H1 (cell line): ENCODE measurements at regions not wholly inside any gene's neighbourhood (a gene's known extent, or its start where the extent isn't known, plus 50 kb on each side); places are given as distances from the start of the nearest gene placed in this dataset.

Source experiments
- CBX5 ChIP-seq: fragments of 300-800, 300-1000 bp; sonication (generic); IDR thresholded peaks from 2 replicates; pipeline ENCODE4 v1.7.1; 2016; ENCODE audit warnings: antibody characterized with exemption, low read length, low read depth
- CREB1 ChIP-seq: IDR thresholded peaks from 2 replicates; pipeline ENCODE4 v1.6.1; 2012; ENCODE audit warnings: inconsistent platforms
- NRF1 ChIP-seq: IDR thresholded peaks from 2 replicates; pipeline ENCODE4 v1.6.1; 2011; ENCODE audit warnings: mild to moderate bottlenecking, low read depth, low read length, improper control_type of control experiment
- RNF2 ChIP-seq: fragments of 200-900, 300-1000 bp; sonication (generic); IDR thresholded peaks from 2 replicates; pipeline ENCODE4 v1.7.1; 2016; ENCODE audit warnings: borderline replicate concordance, low read depth, mild to moderate bottlenecking, antibody characterized with exemption, low read length; ENCODE audit not compliant: poor library complexity, severe bottlenecking; ENCODE audit errors: missing control alignments
- YY1 ChIP-seq: IDR thresholded peaks from 2 replicates; pipeline ENCODE4 v1.6.1; 2011; ENCODE audit warnings: low read depth, mild to moderate bottlenecking, low read length
- TF ChIP-seq, protein P1 (sequence below): IDR thresholded peaks from 2 replicates; pipeline ENCODE4 v1.6.1; 2011; ENCODE audit warnings: low read depth, mild to moderate bottlenecking, low read length; ENCODE audit not compliant: insufficient read depth

DNA sequence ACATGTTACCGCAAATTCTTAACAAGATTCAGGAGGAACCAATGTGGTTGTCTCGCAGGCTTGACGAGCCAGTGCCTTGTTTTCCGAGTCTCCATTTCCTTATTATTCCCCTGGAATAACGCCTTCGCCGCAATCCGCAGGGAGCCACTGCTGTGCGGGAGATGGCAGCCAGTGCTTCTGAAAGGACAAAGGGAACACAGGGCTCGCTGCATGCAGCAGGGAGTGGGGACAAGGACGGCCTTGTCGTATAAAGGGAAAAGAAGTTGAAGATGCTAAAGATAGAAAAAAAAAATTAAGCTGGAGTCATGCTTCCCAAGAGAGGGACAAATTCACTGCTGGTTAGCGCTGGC is 221.4 kb downstream of the NDUFA10 start (continued):
- TF ChIP-seq, protein P1, sequence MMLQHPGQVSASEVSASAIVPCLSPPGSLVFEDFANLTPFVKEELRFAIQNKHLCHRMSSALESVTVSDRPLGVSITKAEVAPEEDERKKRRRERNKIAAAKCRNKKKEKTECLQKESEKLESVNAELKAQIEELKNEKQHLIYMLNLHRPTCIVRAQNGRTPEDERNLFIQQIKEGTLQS = no peak
- TF ChIP-seq YY1 = no peak
- no peak for TF ChIP-seq RNF2
- no peak for TF ChIP-seq CBX5
- no peak for TF ChIP-seq CREB1
- TF ChIP-seq NRF1 = no peak
